NB4 (cell line): ENCODE measurements at regions not wholly inside any gene's neighbourhood (a gene's known extent, or its start where the extent isn't known, plus 50 kb on each side); places are given as distances from the start of the nearest gene placed in this dataset.

Experiments
- POLR2A ChIP-seq: IDR thresholded peaks from 2 replicates; pipeline ENCODE4 v1.6.1; 2011; ENCODE audit warnings: mild to moderate bottlenecking; ENCODE audit not compliant: insufficient read length; ENCODE audit errors: extremely low read depth
- TF ChIP-seq, protein P1 (sequence below): IDR thresholded peaks from one replicate; pipeline ENCODE4 v1.5.1; 2012; ENCODE audit warnings: low read depth, low read length
- TF ChIP-seq, protein P2 (sequence below): IDR thresholded peaks from 2 replicates; pipeline ENCODE4 v1.6.1; 2011; ENCODE audit warnings: low read depth, low read length

DNA sequence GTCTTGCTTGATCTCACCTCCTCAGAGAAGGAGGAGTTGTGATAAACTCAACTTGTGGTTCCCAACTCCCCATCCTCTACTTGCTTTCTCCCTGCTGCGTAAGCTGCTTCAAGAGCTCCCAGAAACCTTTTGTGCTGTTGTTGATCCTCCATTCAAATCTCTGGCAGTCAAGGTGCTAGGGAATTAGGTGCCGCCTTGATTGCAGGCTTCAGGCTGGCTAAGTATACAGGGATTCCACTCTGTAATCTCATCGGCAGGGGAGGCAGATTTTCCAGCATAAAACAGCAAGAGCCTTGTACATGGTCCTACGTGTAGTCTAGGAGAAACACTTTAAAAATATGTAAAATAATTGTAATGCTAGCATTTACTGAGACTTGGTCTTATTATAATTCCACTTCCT is 116.2 kb upstream of the DDX18 start:
- TF ChIP-seq, protein P1, sequence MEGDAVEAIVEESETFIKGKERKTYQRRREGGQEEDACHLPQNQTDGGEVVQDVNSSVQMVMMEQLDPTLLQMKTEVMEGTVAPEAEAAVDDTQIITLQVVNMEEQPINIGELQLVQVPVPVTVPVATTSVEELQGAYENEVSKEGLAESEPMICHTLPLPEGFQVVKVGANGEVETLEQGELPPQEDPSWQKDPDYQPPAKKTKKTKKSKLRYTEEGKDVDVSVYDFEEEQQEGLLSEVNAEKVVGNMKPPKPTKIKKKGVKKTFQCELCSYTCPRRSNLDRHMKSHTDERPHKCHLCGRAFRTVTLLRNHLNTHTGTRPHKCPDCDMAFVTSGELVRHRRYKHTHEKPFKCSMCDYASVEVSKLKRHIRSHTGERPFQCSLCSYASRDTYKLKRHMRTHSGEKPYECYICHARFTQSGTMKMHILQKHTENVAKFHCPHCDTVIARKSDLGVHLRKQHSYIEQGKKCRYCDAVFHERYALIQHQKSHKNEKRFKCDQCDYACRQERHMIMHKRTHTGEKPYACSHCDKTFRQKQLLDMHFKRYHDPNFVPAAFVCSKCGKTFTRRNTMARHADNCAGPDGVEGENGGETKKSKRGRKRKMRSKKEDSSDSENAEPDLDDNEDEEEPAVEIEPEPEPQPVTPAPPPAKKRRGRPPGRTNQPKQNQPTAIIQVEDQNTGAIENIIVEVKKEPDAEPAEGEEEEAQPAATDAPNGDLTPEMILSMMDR: no peak
- TF ChIP-seq POLR2A: no peak
- TF ChIP-seq, protein P2, sequence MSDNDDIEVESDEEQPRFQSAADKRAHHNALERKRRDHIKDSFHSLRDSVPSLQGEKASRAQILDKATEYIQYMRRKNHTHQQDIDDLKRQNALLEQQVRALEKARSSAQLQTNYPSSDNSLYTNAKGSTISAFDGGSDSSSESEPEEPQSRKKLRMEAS: no peak
